HuH-7 (cell line): ENCODE measurements at regions not wholly inside any gene's neighbourhood (a gene's known extent, or its start where the extent isn't known, plus 50 kb on each side); places are given as distances from the start of the nearest gene placed in this dataset.
"Not testable (repeated sequence)": the region's sequence is repeated elsewhere in the genome, so short reads cannot be mapped to it uniquely, and the experiment has no call there.

Experiments
- DNase-seq: peaks from one replicate; pipeline ENCODE4 v3.0.0; 2011; ENCODE audit warnings: low spot score

DNA sequence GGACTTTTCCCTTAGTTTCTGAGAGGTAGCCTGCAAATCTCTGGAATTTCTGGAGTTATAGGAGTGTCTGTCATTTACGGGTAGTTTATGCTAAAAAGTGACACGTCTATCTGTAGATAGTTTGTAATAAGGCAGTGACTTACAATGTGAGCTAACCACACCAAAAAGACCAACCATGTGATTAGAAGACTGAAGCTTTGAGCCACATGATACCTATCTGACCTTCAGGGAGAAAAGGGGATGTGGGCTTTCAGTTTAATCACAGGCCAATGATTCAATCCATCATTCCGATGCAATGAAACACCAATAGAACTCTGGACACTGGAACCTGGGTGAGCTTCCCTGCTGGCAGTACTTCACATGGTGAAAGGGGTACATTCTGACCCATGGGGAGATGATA, 254.6 kb upstream of the GK2 start:
- no peak for DNase-seq

DNA sequence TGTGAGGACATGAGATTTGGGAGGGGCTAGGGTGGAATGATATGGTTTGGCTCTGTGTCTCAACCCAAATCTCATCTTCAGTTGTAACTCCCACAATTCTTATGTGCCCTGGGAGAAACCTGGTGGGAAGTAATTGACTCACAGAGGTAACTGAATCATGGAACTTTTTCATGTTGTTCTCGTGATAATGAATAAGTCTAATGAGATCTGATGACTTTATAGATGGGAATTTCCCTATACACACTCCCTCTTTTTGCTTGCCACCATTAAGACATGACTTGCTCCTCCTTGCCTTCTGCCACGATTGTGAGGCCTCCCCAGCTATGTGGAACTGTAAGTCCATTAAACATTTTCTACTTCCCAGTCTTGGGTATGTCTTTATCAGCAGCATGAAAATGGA, 253.2 kb upstream of the GK2 start:
- DNase-seq = no peak

DNA sequence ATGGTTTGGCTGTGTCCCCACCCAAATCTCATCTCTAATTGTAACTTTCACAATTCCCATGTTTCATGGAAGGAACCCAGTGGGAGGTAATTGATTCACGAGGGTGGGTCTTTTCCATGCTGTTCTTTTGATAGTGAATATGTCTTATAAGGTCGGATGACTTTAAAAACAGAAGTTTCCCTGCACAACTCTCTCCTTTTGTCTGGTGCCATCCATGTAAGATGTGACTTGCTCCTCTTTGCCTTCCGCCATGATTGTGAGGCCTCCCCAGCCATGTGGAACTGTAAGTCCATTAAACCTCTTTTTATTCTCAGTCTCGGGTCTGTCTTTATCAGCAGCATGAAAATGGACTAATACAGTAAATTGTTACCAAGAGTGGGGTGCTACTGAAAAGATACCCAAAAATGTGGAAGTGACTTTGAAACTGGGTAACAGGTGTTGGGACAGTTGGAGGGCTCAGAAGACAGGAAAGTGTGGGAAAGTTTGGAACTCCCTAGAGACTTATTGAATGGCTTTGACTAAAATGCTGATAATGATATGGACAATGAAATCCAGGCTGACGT, 251.4 kb upstream of the GK2 start:
- DNase-seq = not testable (repeated sequence)

GRCh38 chr4:79657379-79657778, 249.4 kb upstream of the GK2 start:
- no peak for DNase-seq

DNA sequence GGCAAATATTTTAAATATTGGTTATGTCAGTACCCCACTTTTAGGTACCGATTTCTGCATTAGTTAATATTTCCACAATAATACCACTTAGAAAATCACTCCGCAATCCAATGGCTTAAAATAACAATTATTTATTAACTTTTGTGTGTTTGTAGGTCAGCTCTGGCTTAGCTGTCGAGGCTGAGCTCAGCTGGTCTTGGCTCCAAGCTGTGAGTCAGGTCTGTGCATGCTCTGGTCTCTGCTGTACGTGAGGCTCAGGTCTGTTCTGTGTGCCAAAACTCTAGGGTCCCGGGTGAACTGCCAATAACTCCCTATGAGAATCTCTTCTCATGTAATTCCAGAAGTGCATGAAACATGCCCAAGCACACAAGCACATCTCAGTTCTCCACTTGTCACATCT, 245.8 kb upstream of the GK2 start:
- DNase-seq = no peak

- DNase-seq = no peak
Observed at GRCh38 chr4:79652738-79653137, 244.7 kb upstream of the GK2 start.

DNA sequence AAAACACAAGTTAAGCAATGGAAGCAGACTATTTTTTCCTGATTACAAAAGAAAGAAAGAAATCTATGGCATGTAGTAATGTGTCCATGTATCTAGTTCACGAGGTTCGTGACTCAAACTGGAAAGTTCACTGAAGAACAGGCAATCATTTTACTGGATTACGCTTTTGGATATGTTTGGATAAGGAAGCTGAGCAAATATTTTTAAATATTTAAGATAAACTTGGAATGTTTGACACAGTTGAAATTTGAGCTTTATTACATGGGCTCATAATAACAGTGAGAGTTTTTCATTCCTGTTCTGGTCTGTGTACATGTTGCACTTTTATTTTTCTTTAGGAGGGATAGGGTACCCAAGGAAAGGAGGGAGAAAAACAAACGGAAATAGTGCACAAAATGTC, 244.2 kb upstream of the GK2 start:
- peak; percentile 5 for DNase-seq

- DNase-seq = no peak
Observed at GRCh38 chr4:79651456-79651855, 243.4 kb upstream of the GK2 start.

DNA sequence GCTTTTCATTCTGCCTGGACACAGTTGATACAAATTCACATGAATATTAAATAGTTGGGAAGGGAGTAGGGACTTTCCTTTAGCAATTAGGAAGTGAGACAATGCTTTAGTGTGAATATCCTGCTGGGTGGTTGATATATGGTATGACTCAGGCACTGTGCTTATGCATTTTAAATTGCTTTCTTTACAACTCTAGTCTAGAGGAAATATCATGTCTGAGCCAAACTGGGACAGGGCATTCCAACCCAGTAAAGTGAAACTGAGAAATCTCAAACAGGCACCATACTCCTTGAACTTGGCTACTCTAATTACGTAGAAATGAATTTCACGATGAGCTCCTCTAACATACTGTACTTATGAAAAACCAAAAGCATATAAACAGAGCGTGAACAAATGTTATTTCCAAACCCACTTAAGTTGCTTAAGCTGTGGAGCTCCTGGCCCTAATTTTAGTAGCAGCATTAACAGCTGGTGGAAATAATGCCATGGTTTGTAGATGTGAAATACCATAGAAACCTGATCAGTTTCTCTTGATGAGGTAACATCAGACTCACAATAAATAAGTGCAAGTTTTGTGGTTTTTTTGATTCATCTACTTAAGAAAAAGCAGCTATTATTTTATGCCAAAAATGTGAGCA, 242.9 kb upstream of the GK2 start:
- DNase-seq = no peak

DNA sequence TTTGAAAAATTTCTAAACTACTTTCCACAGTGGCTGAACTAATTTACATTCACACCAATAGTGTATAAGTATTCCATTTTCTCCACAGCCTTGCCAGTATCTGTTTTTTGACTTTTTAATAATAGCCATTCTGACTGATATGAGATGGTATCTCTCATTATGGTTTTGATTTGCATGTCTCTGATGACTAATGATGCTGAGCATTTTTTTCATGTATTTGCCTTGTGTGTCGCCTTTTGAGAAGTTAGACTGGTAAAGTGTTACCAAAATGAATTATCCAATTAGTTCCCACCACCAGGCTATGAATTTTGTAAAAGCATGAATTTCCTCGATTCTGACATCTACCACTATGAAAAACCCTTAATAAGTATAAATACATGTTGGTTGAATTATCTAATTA, 242.2 kb upstream of the GK2 start:
- no peak for DNase-seq

DNA sequence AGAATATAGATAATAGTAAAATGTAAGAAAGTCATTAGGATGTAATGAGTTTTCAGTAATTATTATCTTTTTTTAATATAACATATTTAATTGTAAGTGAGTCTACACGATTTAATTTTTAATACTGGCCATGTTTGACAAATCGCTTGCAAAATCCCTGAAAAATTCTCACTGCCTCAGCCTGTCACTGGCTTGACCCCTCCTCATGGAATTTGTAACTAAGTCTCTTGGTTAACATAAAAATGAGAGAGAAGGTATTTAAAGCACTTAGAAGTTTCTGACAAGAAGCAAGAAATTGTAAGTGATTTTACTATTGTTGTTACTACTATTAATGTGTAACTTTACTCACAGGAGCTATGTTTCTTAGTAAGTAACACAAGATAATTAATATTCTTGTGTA, 237.9 kb upstream of the GK2 start:
- no peak for DNase-seq

DNA sequence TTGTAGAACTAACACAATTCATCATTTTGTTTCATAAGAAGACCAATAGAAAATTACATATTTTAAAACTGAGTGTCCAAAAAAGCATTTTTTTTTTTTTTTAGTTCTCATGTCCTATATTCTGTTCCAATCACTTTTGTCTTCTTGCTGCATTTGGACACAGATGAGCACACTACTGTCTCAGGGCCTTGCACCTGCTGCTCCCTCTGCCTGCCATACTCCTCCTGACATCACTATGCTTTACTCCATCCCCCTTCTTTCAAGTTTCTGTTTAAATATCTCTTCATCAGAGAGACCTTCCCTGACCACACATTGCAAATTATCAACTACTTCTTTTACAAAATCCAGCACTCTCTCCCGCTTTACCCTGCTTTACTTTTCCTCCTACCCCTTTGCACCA, 230.7 kb upstream of the GK2 start:
- no peak for DNase-seq

DNA sequence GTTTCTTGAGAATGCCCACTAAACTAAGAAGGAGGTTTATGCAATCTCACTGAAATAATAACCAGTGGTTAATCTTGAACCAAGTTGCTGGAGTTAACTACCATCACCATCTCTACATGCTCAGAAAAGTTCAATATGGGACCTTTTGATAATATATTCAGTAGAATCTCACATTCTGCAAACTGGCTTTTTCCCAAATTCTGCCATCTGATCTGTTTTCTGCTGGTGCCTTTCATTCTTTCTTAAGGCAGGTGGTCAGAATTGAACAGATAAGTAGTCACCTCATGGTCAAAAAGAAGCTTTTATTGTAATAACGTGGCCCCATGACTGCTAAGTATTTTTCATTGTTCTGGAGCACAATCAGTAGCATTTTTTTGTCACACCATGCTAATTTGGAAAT, 229.0 kb upstream of the GK2 start:
- no peak for DNase-seq

- no peak for DNase-seq
Observed at GRCh38 chr4:79634111-79634510, 226.1 kb upstream of the GK2 start.

DNA sequence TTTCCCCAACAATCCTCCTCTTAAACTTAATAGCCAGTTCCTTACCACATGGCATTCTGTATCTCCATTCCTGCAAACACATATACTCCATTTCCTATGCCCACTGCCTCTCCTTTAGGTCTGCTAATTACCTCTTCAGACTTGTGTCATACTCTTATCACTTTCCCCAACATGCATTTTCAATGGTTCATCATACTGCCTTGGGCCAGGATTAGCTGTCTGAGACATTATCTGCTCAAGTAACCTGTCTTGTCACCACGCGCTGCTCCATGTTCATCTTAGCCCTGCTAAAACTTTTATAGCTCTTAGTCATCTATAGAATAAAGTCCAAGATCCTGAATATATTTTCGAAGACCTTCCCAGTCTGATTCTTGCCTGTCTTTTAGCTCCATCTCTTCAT, 224.1 kb upstream of the GK2 start:
- no peak for DNase-seq

DNA sequence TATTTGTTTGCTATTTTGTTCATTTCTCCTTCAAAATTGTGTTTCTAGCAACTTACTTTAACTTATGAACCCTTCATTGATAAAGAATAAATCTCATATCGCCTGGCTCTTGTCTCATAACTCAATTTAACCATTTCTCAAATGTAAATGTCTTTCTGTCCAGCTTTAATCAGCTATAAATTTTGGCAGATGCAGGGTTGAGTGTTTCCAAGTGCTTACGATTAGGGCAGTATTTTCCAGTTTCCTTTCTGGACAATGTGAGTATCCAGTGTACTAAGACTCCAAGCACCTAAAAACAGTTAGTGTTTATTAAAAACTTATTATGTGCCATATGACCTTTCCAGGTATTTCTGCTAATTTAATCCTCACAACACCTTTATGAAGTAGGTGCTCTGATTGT, 218.6 kb upstream of the GK2 start:
- DNase-seq = no peak

- no peak for DNase-seq
Observed at GRCh38 chr4:79626101-79626500, 218.1 kb upstream of the GK2 start.

DNA sequence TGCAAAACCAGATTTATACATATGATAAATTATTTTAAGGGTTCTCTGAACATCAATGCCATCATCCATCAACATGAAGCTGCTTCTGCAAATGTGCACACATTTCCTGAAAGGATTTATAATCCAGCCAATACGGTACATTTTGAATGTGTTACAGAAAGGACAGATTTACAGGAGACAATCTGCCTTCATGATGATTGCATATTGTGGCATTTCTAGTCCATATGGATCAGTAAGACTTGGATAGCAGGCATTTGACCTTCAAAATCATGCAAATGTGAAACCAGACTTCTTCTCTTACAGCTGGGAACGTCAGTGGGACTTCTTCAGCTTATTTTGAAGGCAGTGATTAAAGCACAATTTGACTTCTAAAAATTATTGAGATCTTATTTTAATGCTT, 217.3 kb upstream of the GK2 start:
- DNase-seq = no peak

GRCh38 chr4:79623021-79623870, 215.2 kb upstream of the GK2 start:
- no peak for DNase-seq

DNA sequence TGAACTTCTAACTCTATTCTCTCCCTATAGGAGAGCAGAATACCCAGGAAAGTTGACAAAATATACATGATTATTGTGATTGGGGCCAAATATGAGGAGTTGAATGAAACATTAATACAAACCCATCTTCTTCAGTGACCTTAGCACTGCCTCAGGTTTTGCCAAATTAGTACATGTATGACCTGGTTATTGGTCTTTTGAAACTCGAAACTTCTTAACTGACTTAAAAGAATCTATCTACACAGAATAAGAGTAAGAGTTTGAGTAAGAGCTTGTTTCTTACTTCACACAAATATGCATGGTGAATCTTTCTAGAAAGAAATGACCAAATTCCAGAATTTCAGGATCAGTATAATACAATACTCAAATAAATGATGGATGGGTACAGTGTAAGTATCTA, 213.0 kb upstream of the GK2 start:
- no peak for DNase-seq

DNA sequence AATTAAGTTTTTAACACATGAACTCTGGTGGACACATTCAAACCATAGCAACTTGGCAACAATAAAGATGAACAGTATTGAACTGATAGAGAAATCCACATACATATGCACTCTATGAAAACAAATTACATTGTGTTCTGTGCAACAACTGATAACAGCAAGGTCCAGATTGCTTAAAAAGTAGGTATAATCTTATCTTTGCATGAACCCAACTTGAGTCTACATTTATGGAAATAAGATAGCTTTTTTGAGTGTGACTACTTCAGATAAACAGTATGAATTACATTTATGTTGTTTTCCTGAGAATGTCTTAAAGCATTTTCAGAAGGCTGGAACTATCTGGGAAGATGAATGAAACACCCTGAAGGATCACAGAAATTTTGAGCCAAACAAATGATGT, 212.6 kb upstream of the GK2 start:
- DNase-seq = no peak

DNA sequence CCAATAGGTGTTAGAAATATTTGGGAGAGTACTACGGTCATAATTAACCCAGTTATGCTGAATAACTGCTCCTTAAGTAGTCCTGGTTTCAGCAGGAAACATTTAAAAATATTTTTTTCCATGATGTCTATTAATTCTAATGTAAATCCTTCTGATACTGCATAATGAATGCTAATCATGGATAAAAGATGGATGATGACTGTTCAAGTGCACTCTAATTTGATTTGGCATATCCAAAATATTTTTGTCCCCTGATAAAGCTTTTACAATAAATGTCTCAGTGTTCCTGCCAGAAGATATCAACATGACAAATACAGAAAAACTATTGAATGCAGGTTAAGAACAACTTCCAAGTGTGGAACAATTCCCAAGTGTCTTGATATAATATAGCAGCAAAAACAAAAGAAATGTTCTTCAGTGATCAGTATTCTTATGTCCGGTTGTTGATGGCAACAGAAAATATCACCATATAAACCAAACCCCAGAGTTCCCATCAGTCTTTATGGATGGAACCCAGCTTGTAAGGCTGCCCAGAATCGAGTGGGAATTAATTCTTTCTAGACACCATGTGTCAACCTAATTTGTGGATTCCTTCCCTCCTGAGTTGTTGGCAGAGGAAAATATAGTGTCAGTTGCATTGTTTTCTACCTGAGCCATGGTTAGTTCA, 205.4 kb upstream of the GK2 start:
- no peak for DNase-seq

DNA sequence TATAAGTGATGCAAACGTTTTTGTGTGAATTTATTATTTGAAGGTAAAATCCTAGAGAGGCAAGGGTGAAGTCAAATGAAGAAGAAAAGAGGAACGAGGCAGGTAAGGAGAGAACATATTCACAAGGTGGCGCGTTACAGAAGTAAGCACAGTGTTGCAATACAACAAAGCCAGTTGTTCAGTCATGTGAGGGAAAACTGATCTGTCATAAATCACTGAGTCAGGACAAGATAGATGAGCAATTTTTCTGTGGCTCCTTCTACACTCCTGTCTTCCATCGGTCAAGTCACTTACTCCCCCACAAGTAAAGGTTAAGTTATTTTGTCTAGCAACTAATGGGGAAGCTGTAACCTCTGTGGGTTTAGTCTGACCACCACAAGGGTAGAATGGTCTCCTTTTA, 203.0 kb upstream of the GK2 start:
- no peak for DNase-seq
